Stimulated activated CD8-positive, alpha-beta memory T cell treated with anti-CD3 and anti-CD28 coated beads, Interleukin-7, amount 100 ng/mL, for 48 hours (primary cell): ENCODE measurements at regions not wholly inside any gene's neighbourhood (a gene's known extent, or its start where the extent isn't known, plus 50 kb on each side); places are given as distances from the start of the nearest gene placed in this dataset.

Source experiments
- DNase-seq, 2 donors: peaks; one replicate each; pipeline ENCODE4 v3.0.0-alpha.2; 2020; ENCODE audit warnings: low read depth in 1 of 2; ENCODE audit errors: extremely low read depth in 1 of 2

- no peak for DNase-seq
Measured at GRCh38 chr10:131519723-131520605, 208.4 kb upstream of the TCERG1L start.

- DNase-seq = no peak
Measured at GRCh38 chr10:131531265-131532190, 220.0 kb upstream of the TCERG1L start.

DNA sequence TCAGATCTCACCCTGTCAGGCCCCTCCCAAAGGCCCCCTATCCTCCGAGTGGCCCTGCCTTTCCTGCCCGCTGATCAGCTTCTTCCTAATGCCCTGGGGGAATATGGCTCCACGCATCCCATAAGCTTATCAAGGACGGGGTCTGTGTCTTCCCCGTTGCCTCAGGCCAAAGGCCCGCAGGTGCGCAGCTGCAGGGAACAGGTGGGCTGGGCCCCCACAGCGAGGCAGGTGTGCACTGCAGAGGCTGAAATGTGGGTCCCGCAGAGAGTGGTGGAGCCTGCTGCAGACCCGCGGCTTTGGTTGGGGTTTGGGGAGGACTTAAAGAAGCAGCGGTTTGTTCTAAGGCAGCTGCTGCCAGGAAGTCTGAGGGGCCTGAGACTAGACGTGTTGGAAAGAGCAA lies 220.8 kb upstream of the TCERG1L start:
- no peak for DNase-seq

- DNase-seq = no peak
Measured at GRCh38 chr10:131532745-131533341, 221.3 kb upstream of the TCERG1L start.

GRCh38 chr10:131533846-131534526 lies 222.5 kb upstream of the TCERG1L start:
- no peak for DNase-seq

GRCh38 chr10:131534836-131535235 lies 223.3 kb upstream of the TCERG1L start:
- no peak for DNase-seq

DNA sequence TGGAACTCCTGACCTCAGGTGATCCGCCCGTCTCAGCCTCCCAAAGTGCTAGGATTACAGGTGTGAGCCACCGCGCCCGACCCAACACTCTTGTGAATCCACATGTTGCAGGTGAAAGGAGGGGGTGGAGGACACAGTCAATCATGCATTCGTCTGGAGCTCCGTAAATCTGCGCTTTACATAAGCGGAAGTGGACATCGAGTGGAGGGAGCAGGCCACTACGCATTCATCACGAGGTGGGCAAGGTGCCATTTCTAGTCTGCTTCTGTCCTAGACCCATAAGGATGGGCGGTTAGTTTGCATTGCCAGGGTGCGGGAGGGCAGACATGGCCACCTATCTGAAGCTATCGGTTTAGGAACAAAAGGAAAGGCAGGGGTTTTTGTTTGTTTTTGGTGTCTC lies 225.2 kb upstream of the TCERG1L start:
- no peak for DNase-seq

GRCh38 chr10:131537281-131537680 lies 225.8 kb upstream of the TCERG1L start:
- DNase-seq = no peak

DNA sequence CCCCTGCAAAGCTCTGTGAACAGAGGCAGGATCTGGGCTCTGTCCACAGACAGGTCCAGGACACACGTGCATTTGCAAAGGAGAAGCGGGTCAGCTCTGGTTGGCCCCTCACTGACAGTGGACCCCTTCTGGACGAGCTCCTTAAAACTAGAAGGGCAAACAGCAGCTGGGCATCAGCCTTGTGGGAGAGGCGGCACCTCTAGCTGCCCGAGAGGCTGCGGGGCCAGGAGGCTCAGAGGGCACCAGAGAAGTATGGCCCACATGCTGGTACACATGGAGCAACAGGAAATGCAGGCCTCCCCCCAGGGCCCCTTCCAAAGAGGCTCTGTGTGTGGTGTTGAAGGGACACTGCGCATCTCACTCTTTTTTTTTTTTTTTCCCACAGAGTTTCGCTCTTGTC lies 233.0 kb upstream of the TCERG1L start:
- DNase-seq = no peak

DNA sequence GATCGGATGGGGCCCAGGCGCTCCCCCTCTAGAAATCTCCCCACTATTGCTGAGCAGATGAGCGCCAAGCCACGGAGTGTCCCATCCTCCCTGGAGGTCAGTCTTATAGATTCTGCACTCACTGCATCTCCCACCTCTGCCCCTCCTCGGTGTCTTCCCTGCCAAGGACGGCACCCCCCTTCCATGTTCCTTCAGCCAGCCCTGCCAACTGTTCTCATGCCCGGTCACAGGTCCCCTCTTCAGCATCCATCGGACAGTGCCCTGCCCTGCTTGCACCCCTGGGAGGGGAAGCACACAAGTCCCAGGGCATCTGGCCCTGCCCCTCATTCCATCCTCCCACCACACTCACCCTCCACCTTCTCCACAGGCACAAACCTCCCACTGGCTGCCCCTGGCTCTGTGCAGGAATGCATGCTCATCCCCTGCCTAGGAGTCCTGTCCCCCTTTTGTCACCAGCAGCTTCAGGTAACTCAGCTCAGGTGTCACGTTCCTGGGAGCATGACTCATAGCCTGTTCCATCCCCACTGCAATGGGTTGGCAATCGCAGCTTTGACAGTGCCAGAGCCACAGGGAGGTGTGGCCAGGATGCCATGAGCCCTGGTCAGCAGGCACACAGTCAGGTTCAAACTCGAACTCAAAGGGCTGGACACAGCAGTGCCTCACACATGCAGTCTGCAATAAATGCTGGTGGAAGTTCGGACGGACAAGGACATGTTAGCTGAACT lies 234.7 kb upstream of the TCERG1L start:
- DNase-seq = no peak

DNA sequence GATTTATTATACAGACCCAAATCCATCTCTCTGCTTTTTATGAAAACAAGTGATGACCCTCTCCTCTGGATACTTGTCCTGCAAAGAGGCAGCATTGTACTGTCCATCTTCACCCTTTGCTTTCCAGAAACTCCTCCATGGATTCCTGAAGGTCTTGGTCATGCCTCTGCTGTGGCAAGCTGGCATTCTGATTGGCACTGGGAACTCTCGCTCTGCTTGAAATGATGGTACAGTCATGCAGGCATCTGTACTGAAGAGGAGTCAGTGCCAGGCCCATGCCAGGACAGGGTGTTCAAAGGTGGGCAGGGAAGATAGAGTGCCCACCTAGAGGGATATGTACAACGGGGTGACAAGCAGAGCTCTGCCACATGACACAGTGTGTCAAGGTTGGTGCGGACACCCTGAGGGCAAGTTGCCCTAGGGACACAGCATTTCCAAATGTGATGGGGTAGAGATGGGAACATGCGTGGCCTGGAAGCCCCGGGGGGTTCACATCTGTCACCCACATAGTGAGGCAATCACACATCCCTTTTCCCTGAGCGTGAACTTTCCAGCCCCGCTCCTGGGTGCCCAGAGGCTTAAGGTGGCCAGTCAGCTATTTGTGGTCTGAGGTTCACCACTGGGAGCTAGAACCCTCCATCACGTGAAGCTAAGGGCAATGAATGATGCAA lies 235.7 kb upstream of the TCERG1L start:
- no peak for DNase-seq

GRCh38 chr10:131548176-131548575 lies 236.7 kb upstream of the TCERG1L start:
- DNase-seq = no peak

- DNase-seq = no peak
Measured at GRCh38 chr10:131549116-131549515, 237.6 kb upstream of the TCERG1L start.

- DNase-seq = no peak
Measured at GRCh38 chr10:131553121-131553520, 241.6 kb upstream of the TCERG1L start.

DNA sequence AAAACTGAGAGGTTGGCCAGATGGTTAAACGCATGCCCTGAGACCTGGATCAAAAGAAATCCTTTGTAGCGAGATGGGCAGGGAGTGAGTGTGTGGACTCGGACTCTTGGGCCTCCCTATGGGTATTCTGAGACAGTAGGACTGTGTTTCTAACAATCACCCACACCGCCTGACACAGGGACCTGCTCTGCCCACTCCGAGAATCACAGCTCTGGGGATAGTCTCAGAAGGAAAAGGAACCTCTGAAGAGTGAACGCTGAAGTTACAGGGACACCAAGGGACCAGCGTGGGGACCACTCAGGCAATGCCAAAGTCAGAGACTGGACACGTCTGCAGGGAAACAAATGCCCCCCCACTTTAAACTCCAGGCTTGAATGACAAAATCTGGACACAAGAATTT lies 242.1 kb upstream of the TCERG1L start:
- no peak for DNase-seq

- DNase-seq = no peak
Measured at GRCh38 chr10:131554821-131555220, 243.3 kb upstream of the TCERG1L start.

DNA sequence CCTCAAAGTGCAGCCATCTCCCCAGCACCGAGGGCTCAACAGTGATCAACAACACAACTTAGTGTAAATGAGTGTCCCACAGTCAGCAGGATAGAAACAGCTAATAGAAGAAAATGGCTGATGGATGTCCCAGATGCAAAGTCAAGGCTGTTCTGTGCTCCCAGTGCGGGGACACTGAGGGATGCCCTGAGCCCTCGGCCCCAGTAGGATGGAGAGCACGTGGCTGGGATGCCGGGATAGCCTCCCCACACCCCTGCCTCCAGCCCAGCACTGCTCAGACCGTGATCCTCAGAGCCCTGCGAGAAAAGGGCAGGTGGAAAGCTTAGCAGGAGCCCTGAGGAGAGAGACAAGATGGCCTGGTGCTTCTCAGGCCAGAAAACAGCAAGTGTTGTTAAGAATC lies 243.9 kb upstream of the TCERG1L start:
- no peak for DNase-seq

GRCh38 chr10:131556061-131556896 lies 244.8 kb upstream of the TCERG1L start:
- DNase-seq = no peak
